CD4-positive, alpha-beta T cell treated with Interleukin-4 for 1 hour (primary cell): ENCODE measurements at regions not wholly inside any gene's neighbourhood (a gene's known extent, or its start where the extent isn't known, plus 50 kb on each side); places are given as distances from the start of the nearest gene placed in this dataset.

Source experiments
- DNase-seq, 2 donors: peaks; one replicate each; pipeline ENCODE4 v3.0.0-alpha.2; 2020 to 2022

DNA sequence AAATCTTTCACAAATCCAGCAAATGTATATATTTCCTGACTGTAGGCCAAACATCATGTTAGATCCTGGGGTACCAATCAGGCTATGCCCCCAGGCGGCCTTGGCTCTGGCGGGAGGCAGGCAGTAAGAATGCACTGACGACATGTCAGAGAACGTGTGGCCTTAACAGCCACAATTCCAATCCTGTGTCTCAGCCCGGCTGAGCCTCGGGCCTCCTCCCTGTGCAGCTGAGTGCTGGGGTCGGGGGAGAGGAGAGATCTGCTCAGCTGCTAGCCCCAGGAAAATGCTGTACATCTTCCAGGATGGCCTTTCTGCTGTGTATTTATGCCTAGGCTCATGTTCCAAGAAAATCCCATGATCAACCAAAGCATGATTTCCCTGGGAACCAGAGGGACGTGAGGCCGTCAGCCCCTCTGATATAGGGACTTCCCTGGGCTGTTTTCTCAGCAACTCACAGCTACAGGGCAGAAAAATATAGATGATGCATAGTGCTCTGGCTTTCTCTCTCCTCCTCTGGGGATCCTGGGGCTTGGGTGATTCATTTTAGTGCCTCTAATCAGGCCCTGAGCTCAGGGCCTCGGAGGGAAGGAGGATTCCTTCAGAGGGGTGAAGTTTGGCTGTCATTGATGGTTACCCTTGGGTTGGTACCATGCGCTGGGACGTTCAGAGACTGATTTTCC is 604.0 kb downstream of the HS3ST4 start:
- DNase-seq, result no peak

DNA sequence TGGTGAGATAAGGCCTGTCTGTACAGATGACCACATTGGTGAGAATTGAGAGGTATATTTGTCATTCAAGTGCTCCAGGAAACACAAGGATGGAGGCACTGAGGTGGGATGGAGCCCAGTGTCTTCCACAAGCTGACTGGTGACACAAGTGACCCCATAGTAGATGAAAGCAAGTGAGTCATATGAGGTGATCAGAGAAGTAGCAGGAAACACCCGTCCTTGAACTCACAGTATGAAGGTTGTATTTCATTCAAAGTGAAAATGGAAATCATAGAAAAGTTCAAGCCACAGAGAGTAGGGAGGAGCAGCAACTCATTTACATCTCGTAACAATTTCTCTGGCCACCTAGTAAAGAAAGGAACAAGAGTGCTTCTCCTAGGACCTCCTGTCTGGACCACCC is 609.8 kb downstream of the HS3ST4 start:
- DNase-seq, result no peak

DNA sequence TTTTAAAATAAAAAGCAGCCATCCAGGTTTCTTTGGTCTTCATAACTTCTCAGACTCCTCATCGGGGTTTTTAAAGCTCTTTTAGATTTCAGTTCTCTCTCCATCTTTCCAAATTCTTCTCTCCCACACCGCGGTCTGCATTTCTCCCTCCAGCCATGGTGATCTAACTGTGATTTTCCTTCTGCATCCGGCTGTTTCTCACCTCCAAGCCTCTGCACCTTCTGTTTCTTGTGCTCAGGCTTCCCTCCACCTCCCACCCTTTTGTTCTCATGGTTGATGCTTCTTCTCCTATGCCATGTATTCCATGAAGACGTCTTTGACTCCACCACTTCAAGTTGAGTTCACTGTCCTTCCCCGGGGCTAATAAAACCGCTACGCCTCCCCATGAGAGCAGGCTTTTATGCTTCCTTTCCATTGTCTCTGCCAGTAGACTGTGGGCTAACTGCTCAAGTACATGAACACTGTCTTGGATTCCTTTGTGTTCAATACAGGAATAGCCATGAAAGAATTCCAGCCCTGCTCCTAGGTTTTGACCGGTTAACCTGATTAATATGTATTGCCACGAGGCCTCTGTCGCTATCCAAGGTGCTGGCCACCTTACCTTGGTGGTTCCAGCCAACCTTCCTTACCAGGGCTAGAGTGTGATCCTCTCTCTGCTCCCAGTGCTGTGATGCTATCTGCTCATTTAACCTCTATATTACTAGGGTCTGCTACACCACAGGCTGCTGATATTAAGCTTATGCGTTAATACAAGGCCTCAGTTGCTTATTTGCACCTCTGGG is 625.1 kb downstream of the HS3ST4 start:
- DNase-seq, result no peak

DNA sequence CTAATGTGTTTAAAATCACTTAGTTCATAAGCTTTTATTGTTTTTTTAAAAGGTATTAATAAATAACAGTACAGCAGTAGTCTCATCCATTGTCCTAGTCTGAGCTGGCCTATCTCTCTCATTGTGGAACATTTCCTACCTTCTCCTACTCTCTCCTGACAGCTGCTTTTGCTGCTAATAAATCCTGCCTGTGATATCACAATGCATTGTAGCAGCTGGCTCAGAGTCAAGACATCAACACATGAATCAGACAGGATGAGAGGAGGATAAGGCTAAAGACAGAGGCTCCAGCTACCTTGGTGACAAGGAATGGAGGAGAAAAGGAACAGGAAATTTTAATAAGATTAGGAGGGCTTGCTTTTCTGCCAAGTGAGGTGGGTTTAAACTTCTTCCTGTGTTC is 626.1 kb downstream of the HS3ST4 start:
- no peak for DNase-seq

DNA sequence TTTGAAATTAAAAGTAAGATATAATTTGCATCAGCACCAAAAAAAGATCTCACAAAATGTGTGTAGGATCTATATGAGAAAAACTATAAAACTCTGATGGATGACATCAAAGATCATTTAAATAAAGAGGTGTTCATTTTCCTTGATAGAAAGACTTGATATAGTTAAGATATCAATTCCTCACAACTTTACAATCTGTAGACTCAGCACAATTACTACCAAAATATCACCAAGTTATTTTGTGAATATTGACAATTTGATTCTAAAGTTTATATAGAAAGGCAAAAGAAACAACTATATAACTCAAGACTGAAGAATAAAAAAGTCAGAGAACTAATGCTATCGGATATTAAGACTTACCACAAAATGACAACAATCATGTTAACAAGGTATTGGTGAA is 638.9 kb downstream of the HS3ST4 start:
- DNase-seq, result no peak

DNA sequence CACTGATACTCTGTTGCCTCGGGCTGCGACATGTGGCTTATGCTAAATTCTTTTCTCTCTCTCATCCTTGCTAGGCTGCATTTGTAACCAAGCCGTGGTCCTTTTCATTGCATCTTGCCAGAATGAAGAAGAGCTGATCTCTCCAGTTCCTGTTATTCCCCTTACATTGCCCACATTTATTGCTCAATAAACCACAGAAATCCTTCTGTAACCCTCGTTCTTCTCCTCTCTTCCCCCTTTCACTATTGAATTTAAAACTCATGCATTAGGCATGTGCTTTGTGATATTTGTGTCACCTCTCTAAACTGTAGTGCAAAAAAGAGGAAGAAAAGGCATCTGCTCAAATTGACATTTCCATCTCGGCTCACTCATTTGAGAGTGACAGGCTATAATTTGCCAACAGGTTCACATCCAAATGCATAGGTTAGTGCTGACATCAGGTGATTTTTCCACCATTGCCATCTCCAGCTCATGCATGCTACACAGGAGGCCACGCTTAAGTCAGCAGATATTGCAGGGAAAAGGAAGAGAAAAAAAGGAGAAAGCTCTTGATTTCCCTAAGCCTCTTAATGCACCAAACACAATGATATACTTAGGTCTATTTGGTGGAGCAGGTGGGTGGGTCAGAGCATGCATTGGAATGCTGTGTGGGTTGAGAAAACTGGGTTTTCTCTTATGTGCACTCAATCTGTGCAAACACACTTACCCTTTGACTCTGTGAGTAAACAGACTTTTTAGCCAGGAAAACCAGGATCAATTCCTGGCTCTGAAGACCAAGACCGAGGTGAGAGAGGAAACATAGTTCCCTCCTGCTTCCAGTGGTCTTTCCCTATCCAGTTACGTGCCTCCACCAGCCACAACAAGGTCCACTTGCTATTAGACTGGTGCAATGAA is 642.7 kb downstream of the HS3ST4 start:
- no peak for DNase-seq

DNA sequence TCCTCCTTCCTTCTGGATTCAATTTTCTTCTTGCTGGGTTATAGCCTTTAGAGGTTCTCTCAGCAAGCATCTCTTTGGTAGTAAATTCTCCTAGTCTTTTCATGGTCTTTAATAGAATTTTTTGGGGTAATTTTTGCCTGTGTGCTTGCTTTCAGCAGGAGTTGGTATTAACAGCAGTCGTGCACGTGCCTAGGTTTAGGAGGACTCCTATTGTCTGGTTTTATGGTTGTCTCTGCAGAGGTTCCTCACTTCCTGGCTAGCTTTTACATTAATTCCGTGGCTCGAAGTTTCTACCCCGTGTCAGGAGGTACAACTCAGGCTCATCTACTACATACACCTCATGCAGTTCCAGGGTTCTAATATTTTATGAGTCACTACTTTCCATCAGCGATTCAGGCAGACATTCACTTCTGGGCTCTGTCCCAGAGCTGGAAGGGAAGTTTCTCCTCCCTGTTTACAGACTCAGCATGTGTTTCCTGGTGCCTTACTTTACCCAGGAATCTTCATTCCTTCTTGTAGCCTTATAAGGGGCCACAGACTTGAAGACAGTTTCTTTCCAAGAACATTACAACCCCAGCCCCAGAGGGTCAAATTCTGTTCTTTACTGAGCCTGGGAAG is 643.6 kb downstream of the HS3ST4 start:
- no peak for DNase-seq

DNA sequence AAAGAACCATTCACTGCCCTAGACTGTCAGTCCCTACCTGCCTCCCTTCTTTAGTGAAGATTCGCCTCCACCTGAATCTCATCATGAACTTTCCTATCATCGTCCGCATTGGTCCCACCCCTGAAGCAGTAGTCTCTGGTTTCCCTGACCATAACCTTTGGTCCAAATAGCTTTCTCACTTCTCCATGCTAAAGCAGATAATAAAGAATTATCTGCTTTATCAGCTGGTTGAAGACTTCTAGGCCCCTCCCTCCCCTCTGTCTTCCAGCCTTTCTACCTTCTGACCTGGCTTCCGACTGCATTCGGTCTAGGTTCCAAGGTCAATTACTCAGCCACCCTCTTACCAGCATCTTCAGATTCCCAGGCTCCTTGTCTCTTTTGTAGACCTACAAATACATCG is 650.9 kb downstream of the HS3ST4 start:
- DNase-seq, result no peak

DNA sequence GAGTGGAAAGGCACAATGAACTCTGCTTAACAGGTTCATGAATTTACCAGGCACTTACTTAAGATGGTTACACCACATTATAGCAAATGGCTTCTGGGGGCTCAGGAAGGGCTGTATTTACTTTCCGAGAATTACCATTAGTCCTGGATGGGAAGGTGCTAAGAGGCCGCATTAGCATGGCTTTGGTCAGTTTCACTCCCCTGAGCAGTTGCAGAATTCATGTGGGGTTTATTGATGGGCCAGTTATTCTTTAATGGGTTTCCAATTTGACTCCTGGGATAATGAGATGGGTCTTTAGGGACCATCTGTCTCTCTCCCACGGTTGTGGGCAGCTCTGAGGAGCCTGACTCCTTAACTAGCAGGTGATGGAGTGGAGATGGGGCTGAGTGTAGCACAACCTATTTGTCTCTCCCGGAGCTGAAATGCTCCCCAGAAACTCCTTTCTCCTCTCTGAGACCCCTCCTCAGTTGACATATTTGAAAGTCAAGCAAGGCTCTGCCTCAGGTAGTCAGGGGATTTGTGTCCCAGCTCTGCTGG is 652.5 kb downstream of the HS3ST4 start:
- no peak for DNase-seq

DNA sequence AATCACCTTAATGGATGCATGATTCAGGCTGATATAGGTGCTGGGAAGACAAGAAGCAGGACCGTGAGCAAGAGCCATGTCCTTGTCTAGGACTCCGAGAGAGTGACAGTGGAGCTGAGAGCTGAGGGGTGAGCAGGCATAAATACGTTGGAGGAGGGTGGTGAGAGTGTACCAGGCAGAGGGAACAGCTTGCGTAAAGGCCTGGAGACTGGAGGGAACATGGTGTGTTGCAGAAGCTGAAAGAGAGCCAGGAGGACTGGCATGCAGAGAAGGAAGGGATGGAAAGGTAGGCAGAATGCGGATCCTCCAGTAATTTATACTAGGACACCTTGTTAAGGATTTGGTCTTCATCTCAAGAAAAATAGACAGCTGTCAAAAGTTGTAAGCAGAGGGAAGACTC is 653.2 kb downstream of the HS3ST4 start:
- DNase-seq, result no peak

DNA sequence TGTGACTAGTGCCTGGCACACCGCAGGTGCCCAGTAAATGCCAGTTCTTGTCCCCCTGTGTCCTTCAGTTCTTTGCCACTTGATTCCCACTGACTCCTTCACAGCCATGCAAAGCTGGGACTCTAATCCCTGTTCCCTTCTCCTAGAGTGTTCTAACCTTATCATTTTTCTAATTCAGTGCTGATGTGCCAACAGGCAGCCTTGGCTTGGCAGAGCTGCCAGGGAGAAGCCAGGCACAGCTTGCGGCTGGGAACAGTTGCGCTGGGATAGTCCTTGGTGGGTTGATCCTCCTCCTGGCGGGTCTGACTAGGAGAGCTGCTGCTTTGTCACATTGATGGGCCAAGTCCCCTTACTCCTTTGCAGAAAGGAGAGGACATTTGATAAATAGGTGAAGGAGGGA is 654.2 kb downstream of the HS3ST4 start:
- no peak for DNase-seq

DNA sequence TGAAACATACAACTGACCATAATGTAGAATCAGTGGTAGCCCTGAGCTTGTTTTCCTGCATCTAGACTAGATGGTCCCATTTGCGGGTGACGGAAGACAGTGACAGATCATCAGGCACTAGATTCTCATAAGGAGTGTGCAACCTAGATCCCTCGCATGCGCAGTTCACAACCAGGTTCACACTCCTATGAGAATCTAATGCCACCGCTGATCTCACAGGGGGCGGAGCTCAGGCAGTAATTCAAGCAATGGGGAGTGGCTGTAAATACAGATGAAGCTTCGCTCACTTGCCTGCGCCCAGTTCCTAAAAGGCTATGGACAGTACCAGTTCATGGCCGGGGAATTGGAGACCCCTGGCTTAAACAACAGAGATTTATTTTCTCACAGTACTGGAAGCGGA is 656.3 kb downstream of the HS3ST4 start:
- no peak for DNase-seq

DNA sequence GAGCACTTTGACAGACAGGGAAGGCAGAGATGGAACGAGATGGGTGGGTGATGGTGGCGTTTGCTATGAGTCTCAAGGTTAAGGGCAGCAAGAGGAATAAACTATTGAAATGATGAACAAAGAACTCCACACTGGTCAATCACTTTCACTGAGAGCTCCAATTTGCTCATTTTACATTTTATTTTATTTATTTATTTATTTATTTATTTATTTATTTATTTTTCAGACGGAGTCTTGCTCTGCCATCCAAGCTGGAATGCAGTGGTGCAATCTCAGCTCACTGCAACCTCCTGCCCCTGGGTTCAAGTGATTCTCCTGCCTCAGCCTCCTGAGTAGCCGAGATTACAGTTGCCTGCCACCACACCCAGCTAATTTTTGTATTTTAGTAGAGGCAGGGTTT is 669.1 kb downstream of the HS3ST4 start:
- no peak for DNase-seq

DNA sequence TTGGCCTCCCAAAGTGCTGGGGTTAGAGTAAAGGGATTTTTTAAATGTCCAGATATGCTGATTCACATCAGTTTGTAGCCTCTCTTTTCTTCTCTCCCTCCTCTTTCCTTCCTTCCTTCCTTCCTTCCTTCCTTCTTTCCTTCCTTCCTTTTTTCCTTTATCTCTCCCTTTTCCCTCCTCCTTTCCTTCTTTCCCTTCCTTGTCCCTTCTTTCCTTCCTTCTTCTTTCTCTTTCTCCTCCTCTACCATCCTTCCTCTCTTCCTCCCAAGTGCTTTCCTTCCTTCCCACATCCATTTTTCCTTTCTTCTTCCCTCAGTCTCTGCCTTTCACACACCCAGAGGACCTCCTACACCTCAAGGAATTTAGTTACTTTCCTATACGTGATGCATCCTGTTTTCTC is 671.8 kb downstream of the HS3ST4 start:
- DNase-seq, result no peak

DNA sequence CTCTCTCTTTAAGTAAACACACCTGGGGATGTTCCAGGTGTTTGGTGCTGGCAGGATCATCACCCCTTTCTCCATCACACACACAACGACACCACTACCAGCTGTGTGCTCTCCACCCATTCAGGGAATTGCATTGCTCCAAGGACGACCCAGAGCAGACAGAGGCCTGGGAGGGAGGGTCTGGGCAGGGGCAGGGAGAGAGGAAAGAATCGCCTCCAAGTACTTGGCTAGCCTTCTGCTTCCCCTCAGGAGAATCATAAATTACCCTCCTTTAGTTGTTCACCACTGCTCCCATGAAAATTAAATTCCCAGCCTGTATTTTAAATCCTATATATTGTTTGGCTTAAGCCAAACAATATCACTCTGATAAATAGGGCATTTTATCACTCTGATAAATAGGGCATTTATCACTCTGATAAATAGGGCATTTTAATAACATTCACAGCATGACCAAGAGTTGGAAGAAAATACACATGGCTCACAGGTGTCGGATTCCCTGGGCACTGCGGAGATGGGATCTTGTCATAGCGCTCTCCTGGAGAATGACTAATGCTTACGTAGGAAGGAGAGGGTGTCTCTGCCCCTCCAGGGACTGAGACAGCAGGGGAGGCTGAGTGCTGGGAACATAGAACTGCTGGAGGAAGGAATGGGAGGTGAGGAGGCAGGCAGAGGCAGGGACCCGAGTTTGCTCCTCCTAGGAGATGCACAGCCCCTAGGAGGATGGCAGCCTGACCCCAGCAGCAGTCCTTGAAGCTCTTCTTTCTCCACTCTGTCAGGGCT is 673.6 kb downstream of the HS3ST4 start:
- DNase-seq, result no peak

DNA sequence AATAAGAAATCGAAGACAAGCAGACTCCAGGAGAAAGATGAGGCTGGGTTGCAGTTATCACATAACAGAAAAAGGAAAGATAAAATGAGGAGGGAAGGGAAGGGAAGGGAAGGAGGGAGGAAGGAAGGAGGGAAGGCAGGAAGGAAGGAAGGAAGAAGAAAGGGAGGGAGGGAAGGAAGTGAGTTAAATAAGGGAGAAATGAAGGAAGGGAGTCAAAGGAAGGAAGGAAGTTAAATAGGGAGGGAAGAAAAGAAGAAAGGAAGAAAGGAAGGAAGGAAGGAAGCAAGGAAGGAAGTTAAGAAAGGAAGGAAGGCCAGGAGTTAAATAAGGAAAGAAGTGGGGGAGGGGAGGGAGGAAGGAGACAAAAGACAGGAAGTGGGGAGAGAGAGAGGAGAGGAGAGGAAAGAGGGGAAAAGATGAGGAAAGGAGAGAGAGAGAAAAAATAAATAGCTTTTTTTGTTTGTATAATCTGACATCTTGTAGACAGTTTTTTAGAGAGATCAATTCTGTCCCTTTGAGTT is 679.6 kb downstream of the HS3ST4 start:
- no peak for DNase-seq

DNA sequence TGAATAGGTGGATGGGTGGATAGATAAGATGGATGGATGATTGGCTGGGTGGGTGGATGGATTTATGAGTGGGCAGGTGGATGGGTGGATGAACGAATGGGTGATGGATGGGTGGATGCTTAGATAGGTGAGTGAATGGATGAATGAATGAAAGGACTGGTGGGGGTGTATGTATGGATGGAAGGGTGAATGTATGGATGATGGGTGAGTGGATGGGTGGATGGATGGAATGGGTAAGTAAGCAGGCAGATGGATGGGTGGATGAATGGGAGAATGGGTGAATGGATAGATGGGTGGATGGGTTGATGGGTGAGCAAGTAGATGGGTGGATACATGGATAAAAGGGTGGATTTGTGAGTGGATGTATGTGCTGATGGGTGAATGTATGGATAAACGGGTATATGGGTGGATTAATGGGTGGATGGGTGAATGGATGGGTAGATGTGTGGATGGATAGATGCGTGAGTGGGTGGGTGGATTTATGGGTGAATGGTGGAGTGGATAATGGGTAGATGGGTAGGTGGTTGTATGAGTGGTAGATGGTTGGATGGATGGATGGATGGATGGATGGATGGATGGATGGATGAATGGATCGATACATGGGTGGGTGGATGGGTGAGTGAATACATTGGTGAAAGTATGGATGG is 682.6 kb downstream of the HS3ST4 start:
- no peak for DNase-seq

DNA sequence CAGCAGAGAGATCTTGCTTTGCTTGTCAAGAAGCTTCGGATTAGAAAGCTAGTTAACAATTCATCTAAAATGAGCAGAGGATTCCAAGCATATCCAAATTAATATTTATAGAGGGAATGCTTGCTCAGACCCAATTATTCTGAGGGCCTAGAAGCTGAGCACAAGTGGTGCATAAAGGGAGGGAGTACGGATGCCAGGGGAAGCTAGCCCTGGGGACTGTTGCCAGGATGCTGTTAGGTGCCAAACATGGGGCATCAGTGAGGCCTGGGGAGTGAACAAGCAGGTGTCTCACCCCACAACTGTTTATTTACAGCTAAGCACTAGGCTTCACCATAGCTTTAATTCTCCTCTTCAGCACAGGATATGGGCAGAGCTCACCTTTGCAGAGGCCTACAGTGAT is 684.1 kb upstream of the C16orf82 start:
- no peak for DNase-seq

DNA sequence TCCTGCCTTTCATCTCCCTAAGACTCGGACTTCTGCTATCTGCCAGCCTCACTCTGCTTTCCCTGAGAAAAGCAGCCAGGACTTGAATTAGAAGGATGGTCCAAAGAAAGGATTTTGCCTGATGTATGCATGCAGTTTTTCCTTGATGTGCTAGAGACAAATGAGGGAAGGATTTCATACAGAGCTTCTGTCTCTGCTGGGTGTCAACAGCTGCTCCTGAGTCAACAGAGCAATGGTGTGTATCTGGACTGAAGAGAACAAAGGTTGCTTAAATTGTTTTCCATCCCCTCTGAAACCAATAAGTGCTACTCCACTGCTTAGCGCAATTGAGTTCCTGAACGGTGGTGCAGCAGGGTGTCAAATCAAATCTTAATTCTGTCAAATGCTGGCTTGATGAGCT is 680.6 kb upstream of the C16orf82 start:
- no peak for DNase-seq

DNA sequence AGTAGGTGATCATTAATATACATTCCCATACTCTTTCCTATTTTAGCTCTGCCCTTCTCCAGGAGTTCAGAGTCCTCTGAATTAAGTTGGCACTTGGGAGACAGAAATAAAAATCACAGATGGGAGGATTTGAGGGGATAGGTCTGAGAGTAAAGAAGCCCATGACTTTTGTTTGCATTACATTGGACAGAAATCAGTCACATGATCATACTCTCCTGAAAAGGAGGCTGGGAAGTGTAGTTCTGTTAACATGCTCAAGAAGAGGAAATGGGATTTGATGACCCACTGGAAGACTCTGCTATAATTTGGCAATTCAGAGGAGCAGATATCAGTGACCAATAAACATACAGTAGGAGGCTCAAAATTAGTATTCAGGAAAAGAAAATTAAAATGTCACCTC is 674.9 kb upstream of the C16orf82 start:
- no peak for DNase-seq

DNA sequence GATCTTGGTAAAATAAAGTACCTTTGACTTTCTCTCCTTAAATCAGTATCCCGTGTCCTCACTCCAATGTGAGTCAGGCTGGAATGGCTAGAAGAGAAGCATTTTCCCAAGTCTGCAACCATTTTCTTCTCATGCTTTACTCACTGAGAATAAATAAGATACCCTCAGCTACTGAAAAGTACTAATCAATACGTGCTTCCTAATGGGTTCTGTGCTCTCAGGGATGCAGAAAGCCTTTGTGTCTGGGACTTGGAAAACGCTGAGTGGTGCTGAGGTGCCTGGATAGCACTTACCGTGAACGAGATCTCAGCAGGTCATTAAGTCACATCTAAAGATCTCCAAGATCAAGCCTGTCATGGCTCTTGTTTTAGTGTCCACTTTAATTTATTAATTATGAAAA is 672.3 kb upstream of the C16orf82 start:
- DNase-seq, result no peak
